Right ventricle myocardium superior (tissue), 1 donor: ENCODE measurements at regions not wholly inside any gene's neighbourhood (a gene's known extent, or its start where the extent isn't known, plus 50 kb on each side); places are given as distances from the start of the nearest gene placed in this dataset.
"Not testable (repeated sequence)": the region's sequence is repeated elsewhere in the genome, so short reads cannot be mapped to it uniquely, and the experiment has no call there.

Source experiments
- ATAC-seq: fragments of 200-7000 bp; cut with Tn5 transposase; one replicate; pipeline ENCODE4 v1.9.1; 2020; ENCODE audit warnings: mild to moderate bottlenecking; ENCODE audit not compliant: poor library complexity
- DNase-seq: peaks from one replicate; pipeline ENCODE4 v3.0.0-alpha.2; 2020
- intact Hi-C: fragments of 100-400 bp; cut with DNase I; formaldehyde crosslinking; loops from one replicate; pipeline ENCODE4 v1.11.2; 2022
- donor health status: DM: no; HTN: yes; CAD: no; lungs with severe emphysema.

GRCh38 chrX:114040661-114041269 is 543.1 kb upstream of the HTR2C start:
- ATAC-seq, DNase-seq, intact Hi-C loops: not testable (repeated sequence)

DNA sequence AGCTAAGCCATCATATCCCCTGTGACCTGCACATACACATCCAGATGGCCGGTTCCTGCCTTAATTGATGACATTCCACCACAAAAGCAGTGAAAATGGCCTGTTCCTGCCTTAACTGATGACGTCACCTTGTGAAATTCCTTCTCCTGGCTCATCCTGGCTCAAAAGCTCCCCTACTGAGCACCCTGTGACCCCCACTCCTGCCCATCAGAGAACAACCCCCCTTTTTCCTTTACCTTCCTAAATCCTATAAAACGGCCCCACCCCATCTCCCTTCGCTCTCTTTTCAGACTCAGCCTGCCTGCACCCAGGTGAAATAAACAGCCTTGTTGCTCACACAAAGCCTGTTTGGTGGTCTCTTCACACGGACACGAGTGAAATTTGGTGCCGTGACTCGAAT is 543.8 kb upstream of the HTR2C start:
- DNase-seq, intact Hi-C loops, ATAC-seq: not testable (repeated sequence)

DNA sequence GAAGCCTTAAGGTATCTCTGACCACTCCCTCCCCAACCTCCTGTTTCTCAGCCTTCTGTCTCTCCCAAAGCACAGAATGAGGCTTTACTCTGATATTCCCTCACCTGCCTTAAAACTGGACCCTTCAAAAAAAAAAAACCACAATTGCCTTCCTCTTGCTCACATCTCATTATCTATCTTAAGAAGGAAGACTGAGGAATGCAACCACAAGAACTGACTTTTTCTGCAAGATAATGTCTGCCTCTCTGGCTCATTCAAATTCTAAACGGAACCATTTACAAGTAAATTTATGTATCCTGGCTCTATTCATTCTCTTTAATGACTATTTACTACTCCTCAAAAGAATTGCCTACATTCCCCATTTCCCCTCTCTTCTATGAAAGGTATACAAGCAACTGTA is 545.5 kb upstream of the HTR2C start:
- no peak for DNase-seq
- ATAC-seq = no peak
- intact Hi-C loops = no loop called here

GRCh38 chrX:114037515-114037914 is 546.4 kb upstream of the HTR2C start:
- intact Hi-C loops = no loop called here
- DNase-seq (no peak), ATAC-seq (no peak)

DNA sequence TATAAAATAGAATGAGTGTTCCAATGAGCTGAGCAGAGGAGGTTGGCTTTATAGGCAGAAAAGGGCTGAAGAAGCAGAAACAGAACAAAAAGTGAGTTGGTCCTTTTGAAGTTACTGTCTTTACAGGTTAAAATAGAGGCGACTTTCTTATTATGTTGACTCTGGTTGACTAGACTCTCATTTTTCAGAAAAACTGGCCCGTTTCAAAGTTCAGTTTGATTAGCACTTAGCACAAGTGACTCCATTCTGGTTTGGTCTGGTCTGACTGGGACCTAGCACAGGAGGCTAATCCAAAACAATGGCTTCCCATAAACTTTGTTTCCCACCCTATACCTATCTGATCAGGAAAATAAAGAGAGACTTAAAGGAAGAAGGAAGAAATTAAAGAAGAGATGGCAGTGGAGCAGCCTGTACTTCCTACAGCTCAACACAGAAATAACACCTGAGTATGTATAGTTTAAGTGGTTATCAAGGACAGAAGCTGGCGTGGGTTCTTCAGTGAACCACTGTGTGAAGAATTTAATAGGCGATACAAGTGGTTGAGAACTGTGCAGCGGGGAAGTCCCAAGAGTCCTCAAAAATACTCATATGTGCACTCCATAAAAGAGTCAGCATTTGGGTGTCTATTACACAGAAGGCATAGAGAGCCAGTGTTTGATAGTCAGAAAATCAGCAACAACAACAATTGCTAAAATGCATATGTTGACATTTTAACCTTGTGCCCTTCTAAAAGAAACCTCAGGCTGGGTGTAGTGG is 554.8 kb upstream of the HTR2C start:
- DNase-seq = no peak
- no peak for ATAC-seq
- intact Hi-C loops = no loop called here

- DNase-seq (no peak), ATAC-seq (no peak)
- intact Hi-C loops = no loop called here
Observed at GRCh38 chrX:114017086-114017485, 566.8 kb upstream of the HTR2C start.

GRCh38 chrX:114015966-114016365 is 567.9 kb upstream of the HTR2C start:
- no peak for DNase-seq
- no peak for ATAC-seq
- intact Hi-C loops = no loop called here

DNA sequence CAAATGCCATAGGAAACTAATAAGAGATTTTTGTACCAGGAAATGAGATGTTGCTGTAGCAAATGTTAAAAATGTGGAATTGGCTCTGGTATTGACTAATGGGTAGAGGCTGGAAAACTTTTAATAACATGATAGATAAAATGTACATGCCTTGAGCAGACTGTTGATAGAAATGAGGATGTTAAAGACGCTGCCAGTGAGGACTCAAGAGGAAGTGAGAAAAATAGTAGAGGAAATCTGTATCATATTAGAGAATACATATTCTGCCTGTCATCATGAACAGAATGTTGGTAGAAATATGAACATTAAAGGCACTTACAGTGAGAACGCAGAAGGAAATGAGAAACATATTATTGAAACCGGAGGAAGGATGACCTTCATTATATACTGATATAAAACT is 577.2 kb upstream of the HTR2C start:
- DNase-seq (no peak), ATAC-seq (no peak)
- intact Hi-C loops = no loop called here

DNA sequence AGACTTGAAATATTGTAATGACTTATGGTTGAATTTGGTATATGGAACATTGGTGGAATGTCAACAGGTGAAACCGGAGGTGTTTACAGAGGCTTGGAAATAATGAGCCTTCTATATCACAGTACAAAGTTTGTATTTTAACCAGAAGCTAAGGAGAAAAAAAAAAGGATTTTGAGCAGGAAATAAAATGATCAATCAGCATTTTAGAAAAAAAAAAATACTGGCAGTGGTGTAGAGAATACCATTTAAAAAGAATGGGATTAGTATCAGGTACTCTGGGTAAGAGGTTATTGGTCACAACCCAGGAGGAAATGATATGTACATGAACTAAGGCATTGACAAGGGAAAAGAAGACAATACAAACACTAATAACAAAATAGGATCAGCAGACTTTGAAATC is 587.1 kb upstream of the HTR2C start:
- no peak for DNase-seq
- no peak for ATAC-seq
- intact Hi-C loops = no loop called here

DNA sequence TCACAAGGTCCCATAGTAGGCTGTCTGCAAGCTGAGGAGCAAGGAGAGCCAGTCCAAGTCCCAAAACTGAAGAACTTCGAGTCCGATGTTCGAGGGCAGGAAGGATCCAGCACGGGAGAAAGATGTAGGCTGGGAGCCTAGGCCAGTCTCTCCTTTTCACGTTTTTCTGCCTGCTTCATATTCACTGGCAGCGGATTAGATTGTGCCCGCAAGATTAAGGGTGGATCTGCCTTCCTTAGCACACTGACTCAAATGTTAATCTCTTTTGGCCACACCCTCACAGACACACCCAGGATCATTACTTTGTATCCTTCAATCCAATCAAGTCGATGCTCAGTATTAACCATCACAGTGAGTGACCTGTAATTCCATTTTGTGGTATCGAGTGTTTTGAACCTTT is 592.2 kb upstream of the HTR2C start:
- DNase-seq, ATAC-seq, intact Hi-C loops: not testable (repeated sequence)

- intact Hi-C loops, ATAC-seq, DNase-seq: not testable (repeated sequence)
Observed at GRCh38 chrX:113990669-113991068, 593.2 kb upstream of the HTR2C start.

GRCh38 chrX:113988315-113988935 is 595.5 kb upstream of the HTR2C start:
- DNase-seq, intact Hi-C loops, ATAC-seq: not testable (repeated sequence)

- intact Hi-C loops = no loop called here
- ATAC-seq (no peak), DNase-seq (no peak)
Observed at GRCh38 chrX:113986427-113986826, 597.5 kb upstream of the HTR2C start.

DNA sequence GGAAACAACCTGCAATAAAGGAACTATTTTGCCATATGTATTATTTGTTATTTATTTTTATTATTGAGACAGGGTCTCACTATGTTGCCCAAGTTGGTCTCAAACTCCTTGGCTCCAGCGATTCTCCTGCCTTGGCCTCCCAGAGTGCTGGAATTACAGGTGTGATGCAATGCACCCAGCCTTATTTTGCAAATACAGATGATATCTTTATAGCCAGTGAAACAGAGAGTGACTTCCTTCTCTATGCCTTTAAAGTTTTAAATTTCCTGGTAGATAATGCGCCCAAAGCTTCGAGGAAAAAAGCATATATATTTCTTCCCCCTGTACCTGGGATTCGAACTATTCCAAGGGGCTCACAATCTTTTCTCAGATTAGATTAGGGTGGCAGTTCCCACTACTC is 601.1 kb upstream of the HTR2C start:
- no peak for DNase-seq
- ATAC-seq = no peak
- intact Hi-C loops = no loop called here

DNA sequence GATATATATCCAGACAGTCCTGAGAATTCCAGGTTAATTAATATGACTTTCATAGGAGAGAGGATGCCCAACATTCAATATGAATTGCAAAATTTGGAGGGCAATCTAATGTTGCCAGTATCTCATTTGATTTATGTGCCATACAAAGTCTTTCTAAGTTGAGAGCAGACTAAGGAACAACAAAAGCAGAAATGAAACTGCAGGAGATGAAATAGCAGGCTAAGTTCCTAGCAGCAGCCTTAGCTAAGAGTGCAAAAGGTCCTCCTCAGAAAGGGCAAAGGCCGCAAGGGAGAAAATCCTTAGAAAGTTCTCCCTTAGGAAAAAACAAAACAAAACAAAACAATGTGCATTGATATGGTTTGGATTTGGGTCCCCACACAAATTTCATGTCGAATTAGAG is 602.9 kb upstream of the HTR2C start:
- DNase-seq (no peak), ATAC-seq (no peak)
- intact Hi-C loops = no loop called here

DNA sequence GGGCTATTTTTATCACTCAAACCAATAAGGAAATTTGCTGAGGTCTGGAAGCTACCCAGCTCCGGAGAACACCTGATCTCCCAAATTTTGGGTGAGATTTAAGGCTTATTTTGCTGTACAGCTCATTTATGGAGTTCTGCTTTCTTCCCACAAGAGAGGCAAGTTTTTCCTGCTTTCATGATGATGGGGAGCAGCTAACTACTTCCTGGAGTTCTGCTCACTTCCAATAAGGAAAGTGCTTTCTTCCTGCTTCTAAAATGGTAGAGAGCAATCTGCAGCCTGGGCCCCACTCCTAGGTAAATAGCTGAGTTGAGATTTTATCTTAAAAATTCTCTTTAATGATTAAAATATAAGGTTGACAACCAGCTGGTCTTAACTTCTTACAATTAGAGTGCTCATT is 606.0 kb upstream of the HTR2C start:
- ATAC-seq (no peak), DNase-seq (no peak)
- intact Hi-C loops = no loop called here

DNA sequence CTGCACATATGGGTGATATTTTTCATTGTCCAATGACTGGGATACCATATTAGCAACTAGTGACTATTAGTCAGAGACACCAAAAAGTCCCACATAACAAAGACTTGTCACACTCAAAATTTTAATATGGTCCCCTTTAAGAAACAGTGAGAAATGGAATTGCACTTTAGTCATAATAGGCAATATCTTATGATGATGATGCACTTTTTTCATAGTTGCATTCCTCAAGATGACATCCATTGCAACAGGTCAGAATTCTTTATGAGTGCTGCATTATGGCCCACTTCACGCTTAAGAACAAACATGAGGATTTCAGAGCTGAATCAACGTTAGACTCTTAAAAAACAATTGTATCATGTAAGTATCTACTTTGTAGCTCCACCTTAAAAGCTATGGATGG is 608.4 kb upstream of the HTR2C start:
- DNase-seq (no peak), ATAC-seq (no peak)
- intact Hi-C loops = no loop called here

- ATAC-seq = no peak
- intact Hi-C loops = no loop called here
- DNase-seq = no peak
Observed at GRCh38 chrX:113974881-113975280, 609.0 kb upstream of the HTR2C start.

DNA sequence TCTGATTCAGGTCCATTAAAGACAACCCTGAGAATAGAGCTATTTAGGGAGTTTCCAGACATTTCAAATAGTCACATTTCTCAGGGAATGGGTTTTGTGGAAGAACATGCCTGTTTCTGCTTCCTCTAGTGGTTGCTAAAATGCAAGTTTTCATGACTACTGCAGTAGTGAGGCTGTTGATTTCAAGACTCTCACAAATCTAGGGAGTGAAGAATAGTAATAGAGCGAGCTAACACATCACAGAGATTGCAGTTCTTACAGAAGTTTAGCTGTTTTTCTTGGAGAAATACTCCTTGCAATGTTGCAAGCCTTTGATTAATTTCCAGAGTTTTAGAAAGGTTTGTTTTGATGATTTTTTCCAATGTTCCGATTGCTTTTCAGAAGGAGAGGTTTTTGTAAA is 610.2 kb upstream of the HTR2C start:
- intact Hi-C loops = no loop called here
- no peak for ATAC-seq

GRCh38 chrX:113966791-113967190 is 617.1 kb upstream of the HTR2C start:
- no peak for ATAC-seq
- no peak for DNase-seq
- intact Hi-C loops = no loop called here

More for the DNA sequence above, 610.2 kb upstream of the HTR2C start:
- DNase-seq = no peak
